HFF-Myc (cell line): ENCODE measurements at regions not wholly inside any gene's neighbourhood (a gene's known extent, or its start where the extent isn't known, plus 50 kb on each side); places are given as distances from the start of the nearest gene placed in this dataset.

ENCODE experiments used
- DNase-seq: peaks from one replicate; pipeline ENCODE4 v3.0.0-alpha.2; 2011; ENCODE audit warnings: low read depth; ENCODE audit errors: extremely low read depth
- H3K4me3 ChIP-seq: replicated peaks from 2 replicates; pipeline ENCODE4 v1.5.1; 2011; ENCODE audit warnings: low read depth, mild to moderate bottlenecking, control low read depth, low read length
- TF ChIP-seq, protein P1 (sequence below): IDR thresholded peaks from 2 replicates; pipeline ENCODE4 v1.5.1; 2012; ENCODE audit warnings: mild to moderate bottlenecking, low read depth, low read length, control low read depth; ENCODE audit errors: missing control alignments

DNA sequence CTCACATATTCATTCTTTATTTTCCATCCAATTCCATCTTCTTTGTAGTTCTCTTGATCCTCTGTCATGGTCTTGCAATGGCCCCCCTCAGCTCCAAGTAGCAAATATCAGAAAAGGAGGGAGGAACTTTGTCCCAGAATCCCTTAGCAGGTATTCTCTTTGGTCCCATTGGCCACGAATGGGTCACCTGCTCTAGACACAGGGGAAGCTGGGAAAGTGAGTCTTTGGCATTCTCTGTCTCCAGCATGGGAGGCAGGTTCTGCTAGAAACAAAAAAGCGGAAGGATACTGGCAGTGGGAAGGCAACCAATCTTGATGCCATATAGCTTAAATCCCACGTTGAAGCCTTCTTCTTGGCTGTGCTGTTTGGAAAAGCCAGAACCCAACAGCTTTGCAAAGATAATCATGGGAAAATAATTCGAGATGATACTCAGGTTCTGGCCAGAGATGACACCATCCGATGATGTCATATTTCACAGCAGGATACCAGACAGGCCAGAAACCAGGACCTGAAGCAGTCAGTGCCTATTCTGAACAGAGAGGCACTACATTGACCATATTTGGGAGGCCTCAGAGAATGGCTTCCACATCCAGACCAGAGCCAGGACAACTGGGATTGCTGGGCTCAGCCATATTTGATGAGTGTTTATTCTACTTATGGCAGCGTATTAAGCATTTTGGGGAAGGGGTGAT, 110.4 kb upstream of the ATXN3L start:
- no peak overlapping the region for H3K4me3 ChIP-seq
- TF ChIP-seq, protein P1, sequence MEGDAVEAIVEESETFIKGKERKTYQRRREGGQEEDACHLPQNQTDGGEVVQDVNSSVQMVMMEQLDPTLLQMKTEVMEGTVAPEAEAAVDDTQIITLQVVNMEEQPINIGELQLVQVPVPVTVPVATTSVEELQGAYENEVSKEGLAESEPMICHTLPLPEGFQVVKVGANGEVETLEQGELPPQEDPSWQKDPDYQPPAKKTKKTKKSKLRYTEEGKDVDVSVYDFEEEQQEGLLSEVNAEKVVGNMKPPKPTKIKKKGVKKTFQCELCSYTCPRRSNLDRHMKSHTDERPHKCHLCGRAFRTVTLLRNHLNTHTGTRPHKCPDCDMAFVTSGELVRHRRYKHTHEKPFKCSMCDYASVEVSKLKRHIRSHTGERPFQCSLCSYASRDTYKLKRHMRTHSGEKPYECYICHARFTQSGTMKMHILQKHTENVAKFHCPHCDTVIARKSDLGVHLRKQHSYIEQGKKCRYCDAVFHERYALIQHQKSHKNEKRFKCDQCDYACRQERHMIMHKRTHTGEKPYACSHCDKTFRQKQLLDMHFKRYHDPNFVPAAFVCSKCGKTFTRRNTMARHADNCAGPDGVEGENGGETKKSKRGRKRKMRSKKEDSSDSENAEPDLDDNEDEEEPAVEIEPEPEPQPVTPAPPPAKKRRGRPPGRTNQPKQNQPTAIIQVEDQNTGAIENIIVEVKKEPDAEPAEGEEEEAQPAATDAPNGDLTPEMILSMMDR = no peak
- no peak for DNase-seq

DNA sequence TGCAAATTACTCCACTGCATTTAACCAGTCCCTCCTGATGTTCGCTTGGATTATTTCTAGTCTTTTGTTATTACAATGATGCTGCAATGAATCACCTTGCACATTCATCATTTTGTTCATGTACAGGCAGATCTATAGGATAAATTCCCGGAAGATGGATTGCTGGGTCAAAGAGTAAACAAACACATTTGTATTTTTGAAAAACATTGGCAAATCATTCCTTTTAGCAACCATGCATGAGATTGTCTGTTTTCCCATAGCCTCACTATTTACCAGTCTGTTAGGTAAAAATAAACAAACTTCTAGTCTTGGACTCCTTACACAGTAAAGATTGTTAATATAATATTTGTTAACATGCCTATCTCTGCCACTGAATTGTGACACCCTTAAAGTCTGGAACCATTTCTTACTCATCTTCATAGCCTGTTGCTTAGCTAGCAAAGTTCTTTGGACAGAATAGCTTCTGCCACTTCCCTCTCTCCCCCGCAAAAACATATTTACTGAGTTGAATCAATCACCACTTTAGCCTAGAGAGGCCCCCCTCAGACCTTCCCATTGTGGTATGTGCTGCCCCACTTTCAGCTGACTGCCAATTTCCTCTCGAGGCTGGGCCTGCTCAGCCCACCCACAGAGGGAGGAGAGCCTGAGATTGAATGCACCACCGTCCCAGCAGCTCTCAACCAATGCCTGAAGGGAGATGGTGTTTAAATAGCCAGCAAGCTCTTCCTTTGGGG, 108.4 kb upstream of the ATXN3L start:
- TF ChIP-seq, protein P1 = no peak
- no peak overlapping the region for H3K4me3 ChIP-seq
- DNase-seq = no peak

DNA sequence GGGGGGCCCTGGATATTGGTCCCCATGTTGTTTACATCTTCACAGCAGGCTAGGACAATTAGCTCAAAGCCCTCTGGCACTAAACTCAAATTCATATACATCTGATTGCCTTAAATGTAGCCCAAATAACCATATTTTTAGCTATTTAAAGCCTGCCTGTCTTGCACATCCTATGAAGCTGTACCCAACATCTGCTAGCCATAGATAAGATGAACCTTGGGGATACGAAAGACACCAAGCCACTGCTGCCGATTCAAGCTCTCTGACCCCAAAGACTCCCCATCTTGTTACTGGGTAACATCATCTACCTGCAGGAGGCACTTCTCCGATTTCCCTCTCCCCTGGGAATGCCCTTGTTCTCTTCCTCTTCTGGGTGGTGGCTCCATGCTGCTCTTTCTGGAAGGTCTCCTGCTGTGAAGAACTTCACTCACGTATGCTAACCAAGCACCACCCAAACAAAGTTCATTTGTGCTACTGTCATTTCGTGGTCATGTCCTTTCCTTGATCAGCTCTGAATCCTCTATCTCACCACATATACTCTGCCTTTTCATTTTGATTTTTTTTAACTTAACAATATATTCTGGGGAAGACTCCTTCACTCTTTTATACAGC, 107.7 kb upstream of the ATXN3L start:
- no peak overlapping the region for H3K4me3 ChIP-seq
- no peak for DNase-seq

DNA sequence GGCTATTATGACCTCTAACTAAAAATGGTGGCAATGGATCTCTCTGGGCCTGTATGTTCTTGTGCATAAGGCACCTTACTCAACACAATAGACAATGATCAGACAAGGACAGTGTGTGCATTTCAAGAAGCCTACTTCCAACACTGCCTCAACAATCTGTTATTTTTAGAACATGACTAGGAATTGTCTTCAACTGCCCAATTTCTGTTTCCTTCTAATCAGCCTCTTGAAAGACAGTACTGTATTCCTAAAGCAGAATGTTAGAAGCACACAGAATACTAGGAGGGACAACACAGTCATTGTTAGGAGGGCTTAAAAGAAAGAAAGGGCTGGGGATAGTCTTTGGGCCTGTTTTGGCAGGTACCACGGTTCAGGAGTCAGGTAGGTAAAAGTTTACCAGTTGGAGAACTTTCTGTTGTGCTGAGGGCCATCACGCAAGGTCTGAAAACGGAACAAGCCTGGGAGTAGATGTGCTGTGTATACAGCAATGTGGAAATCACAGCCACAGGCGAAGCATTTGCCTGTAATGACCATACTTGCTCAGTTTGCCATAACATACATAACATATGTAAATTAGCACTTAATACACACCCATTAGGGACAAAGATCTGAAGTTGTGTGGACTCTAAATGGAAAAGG, 100.8 kb upstream of the ATXN3L start:
- no peak for DNase-seq
- no peak overlapping the region for H3K4me3 ChIP-seq
- TF ChIP-seq, protein P1 = no peak

More for the DNA sequence above, 107.7 kb upstream of the ATXN3L start:
- TF ChIP-seq, protein P1 = no peak

DNA sequence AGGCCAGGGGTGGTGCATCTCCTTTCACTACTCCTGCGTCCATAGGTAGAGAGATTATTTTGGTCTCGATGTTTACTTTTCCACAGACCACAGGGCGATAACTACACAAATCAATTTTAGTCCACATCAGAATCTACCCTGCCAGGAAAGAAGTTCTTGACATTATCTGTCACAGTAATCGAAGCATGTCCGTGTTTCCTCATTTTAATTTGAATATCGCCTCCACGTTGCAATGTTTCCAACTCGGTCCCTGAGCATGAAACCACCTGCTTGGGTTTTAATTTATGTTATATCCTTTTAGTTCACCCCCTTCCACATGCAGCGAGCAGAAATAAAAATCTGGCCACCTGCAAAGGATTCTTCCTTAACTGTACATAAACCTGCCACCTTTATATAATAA, 100.1 kb upstream of the ATXN3L start:
- TF ChIP-seq, protein P1 = no peak
- H3K4me3 ChIP-seq = no peak overlapping the region
- no peak for DNase-seq

DNA sequence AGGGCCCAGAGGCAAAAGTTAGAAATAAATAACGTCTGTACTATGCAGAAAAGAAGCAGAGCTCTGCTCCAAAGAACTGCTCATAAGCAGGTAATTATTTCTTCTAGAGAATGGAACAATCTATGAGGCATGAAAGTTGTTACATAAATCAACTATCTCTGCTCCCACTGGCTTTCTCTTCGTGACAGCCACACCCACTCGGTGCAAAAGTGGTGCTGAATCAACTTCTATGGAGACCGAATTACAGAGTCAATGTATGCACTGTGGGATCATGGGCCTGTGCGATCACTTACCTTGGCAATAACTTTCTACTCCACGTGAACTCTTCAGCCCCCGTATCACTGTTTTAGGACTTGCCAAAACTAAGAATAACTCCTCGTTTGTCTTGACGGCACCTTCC, 99.4 kb upstream of the ATXN3L start:
- TF ChIP-seq, protein P1 = no peak
- DNase-seq = no peak
- no peak overlapping the region for H3K4me3 ChIP-seq
